Liver (tissue), 8 donors: ENCODE measurements at regions not wholly inside any gene's neighbourhood (a gene's known extent, or its start where the extent isn't known, plus 50 kb on each side); places are given as distances from the start of the nearest gene placed in this dataset.

Experiments
- DNase-seq: peaks from one replicate; pipeline ENCODE4 v3.0.0-alpha.2; 2017; ENCODE audit warnings: low spot score
- H3K27ac ChIP-seq, 2 donors: one replicate each; pipeline ENCODE4 v1.7.0; 2013; ENCODE audit warnings: inconsistent platforms in 2 of 2, low read length in 2 of 2, control low read depth in 1 of 2, low read depth in 1 of 2, mild to moderate bottlenecking in 1 of 2
- H3K27me3 ChIP-seq, 4 donors: one replicate each; pipeline versions ENCODE4 v1.6.1 to v1.7.0; 2013; ENCODE audit warnings: low read length in 3 of 4, inconsistent platforms in 1 of 4, mild to moderate bottlenecking in 1 of 4, moderate library complexity in 1 of 4; ENCODE audit not compliant: control insufficient read depth in 4 of 4, insufficient read depth in 4 of 4
- H3K36me3 ChIP-seq, 4 donors: one replicate each; pipeline versions ENCODE4 v1.6.1 to v1.7.0; 2013; ENCODE audit warnings: low read length in 3 of 4, mild to moderate bottlenecking in 3 of 4, low read depth in 1 of 4, moderate library complexity in 1 of 4; ENCODE audit not compliant: control insufficient read depth in 4 of 4, insufficient read depth in 3 of 4
- H3K4me1 ChIP-seq, 4 donors: one replicate each; pipeline versions ENCODE4 v1.6.1 to v1.7.0; 2013; ENCODE audit warnings: low read length in 3 of 4, mild to moderate bottlenecking in 3 of 4, moderate library complexity in 1 of 4; ENCODE audit not compliant: control insufficient read depth in 4 of 4, insufficient read depth in 4 of 4
- H3K4me3 ChIP-seq, 3 donors: one replicate each; pipeline versions ENCODE4 v1.6.1 to v1.7.0; 2013; ENCODE audit warnings: low read length in 3 of 3, control low read depth in 1 of 3, low read depth in 1 of 3, mild to moderate bottlenecking in 1 of 3
- H3K9ac ChIP-seq, 2 donors: one replicate each; pipeline ENCODE4 v1.7.0; 2013; ENCODE audit warnings: low read length in 2 of 2, mild to moderate bottlenecking in 2 of 2, moderate library complexity in 2 of 2, control low read depth in 1 of 2, low read depth in 1 of 2
- H3K9me3 ChIP-seq, 4 donors: one replicate each; pipeline versions ENCODE4 v1.6.1 to v1.7.0; 2013; ENCODE audit warnings: low read length in 3 of 4; ENCODE audit not compliant: control insufficient read depth in 4 of 4
- EGR1 ChIP-seq, 2 donors: IDR thresholded peaks; 2 replicates each; pipeline ENCODE4 v1.6.1; 2016 to 2018; ENCODE audit warnings: antibody characterized with exemption in 2 of 2, low read depth in 2 of 2
- FOXA1 ChIP-seq: IDR thresholded peaks from 2 replicates; pipeline ENCODE4 v1.6.1; 2016; ENCODE audit warnings: antibody characterized with exemption
- FOXA2 ChIP-seq: IDR thresholded peaks from 2 replicates; pipeline ENCODE4 v1.6.1; 2016; ENCODE audit warnings: antibody characterized with exemption
- GABPA ChIP-seq, 2 donors: IDR thresholded peaks in 1 of 2; conservative IDR thresholded peaks in 1 of 2; 2 replicates each; pipeline ENCODE4 v1.6.1; 2016; ENCODE audit warnings: antibody characterized with exemption in 2 of 2, mild to moderate bottlenecking in 1 of 2, moderate library complexity in 1 of 2
- HNF4A ChIP-seq, 2 donors: conservative IDR thresholded peaks; 2 replicates each; pipeline ENCODE4 v1.6.1; 2016; ENCODE audit warnings: antibody characterized with exemption in 2 of 2, mild to moderate bottlenecking in 2 of 2
- HNF4G ChIP-seq: IDR thresholded peaks from 2 replicates; pipeline ENCODE4 v1.6.1; 2016; ENCODE audit warnings: antibody characterized with exemption
- JUND ChIP-seq, 2 donors: IDR thresholded peaks; 2 replicates each; pipeline ENCODE4 v1.6.1; 2016; ENCODE audit warnings: antibody characterized with exemption in 2 of 2
- NR2F2 ChIP-seq: IDR thresholded peaks from 2 replicates; pipeline ENCODE4 v1.6.1; 2016; ENCODE audit warnings: antibody characterized with exemption
- RAD21 ChIP-seq, 2 donors: IDR thresholded peaks; 2 replicates each; pipeline ENCODE4 v1.6.1; 2016; ENCODE audit warnings: antibody characterized with exemption in 2 of 2, mild to moderate bottlenecking in 2 of 2
- RXRA ChIP-seq, 2 donors: IDR thresholded peaks; 2 replicates each; pipeline ENCODE4 v1.6.1; 2017 to 2018; ENCODE audit warnings: antibody characterized with exemption in 2 of 2, mild to moderate bottlenecking in 1 of 2
- SP1 ChIP-seq: IDR thresholded peaks from 2 replicates; pipeline ENCODE4 v1.6.1; 2018; ENCODE audit warnings: antibody characterized with exemption, mild to moderate bottlenecking
- TAF1 ChIP-seq: conservative IDR thresholded peaks from 2 replicates; pipeline ENCODE4 v1.6.1; 2016; ENCODE audit warnings: antibody characterized with exemption, mild to moderate bottlenecking
- YY1 ChIP-seq: IDR thresholded peaks from 2 replicates; pipeline ENCODE4 v1.6.1; 2016; ENCODE audit warnings: antibody characterized with exemption, mild to moderate bottlenecking
- WGBS: extraction: QIAGEN DNeasy Blood & Tissue Kit; methylation state at CpG from one replicate; pipeline ENCODE4 v1.1.7; 2013; 5-methylcytosine and 5-hydroxymethylcytosine counted together
- TF ChIP-seq, protein P1 (sequence below): IDR thresholded peaks from 2 replicates; pipeline ENCODE4 v1.6.1; 2016; ENCODE audit warnings: antibody characterized with exemption, mild to moderate bottlenecking
- TF ChIP-seq, protein P2 (sequence below): IDR thresholded peaks from 2 replicates; pipeline ENCODE4 v1.6.1; 2016; ENCODE audit warnings: antibody characterized with exemption
- TF ChIP-seq, protein P3 (sequence below): IDR thresholded peaks from 2 replicates; pipeline ENCODE4 v1.6.1; 2016; ENCODE audit warnings: antibody characterized with exemption
- TF ChIP-seq, protein P4 (sequence below): IDR thresholded peaks from 2 replicates; pipeline ENCODE4 v1.6.1; 2016; ENCODE audit warnings: antibody characterized with exemption
- TF ChIP-seq, protein P5 (sequence below): fragments of 150-350 bp; IDR thresholded peaks from 2 replicates; pipeline ENCODE4 v1.5.1; 2017; ENCODE audit warnings: improper control_type of control experiment, low read depth, low read length; ENCODE audit not compliant: missing input control
- donor health status: healthy.
- donor health status: healthy.
- donor health status: healthy.
- donor health status: healthy.
- donor health status: healthy.

DNA sequence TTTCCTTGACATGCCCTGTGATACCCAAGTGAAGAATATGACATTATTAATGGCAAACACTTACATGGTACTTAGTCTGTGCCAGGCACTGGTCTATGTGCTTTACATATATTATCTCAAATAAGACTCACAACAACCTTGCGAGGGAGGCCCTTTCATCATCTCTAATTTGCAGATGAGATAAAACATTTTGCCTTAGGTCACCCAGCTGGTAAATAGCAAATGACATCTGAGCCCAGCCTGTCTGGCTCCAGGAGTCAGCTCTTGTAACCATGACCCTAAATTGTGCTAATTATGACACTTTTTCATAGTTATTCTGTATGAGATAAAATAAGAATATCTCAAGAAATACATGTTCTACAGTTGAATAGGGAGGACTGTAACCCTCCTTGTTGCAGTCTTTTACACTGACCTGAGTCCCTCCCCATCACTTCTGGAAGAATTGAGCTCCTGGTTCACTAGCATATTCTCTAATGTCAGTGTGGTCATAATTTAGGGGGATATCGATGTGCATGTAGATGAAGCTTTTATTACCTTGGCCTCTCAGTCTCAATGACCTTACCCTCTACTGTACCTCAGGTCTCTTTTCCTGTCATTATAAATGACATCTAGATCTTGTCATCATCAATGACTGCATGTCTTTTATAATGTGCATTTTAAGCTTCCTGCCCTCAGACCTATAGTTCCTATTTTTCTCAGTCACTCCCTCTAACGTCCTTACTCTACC, 126.1 kb upstream of the HAPLN1 start:
- 79% methylated on average over 3 of the region's 3 CpGs for WGBS
- H3K9ac ChIP-seq = no peak overlapping the region
- H3K27me3 ChIP-seq = no peaks in the 10 kb centered on the region
- H3K4me1 ChIP-seq = no peaks in the 10 kb centered on the region
- no peak for DNase-seq
- H3K36me3 ChIP-seq = no peaks in the 10 kb centered on the region
- no peak for TF ChIP-seq FOXA1
- no peak overlapping the region for H3K4me3 ChIP-seq
- no peaks in the 10 kb centered on the region for H3K9me3 ChIP-seq
- no peak overlapping the region for H3K27ac ChIP-seq

DNA sequence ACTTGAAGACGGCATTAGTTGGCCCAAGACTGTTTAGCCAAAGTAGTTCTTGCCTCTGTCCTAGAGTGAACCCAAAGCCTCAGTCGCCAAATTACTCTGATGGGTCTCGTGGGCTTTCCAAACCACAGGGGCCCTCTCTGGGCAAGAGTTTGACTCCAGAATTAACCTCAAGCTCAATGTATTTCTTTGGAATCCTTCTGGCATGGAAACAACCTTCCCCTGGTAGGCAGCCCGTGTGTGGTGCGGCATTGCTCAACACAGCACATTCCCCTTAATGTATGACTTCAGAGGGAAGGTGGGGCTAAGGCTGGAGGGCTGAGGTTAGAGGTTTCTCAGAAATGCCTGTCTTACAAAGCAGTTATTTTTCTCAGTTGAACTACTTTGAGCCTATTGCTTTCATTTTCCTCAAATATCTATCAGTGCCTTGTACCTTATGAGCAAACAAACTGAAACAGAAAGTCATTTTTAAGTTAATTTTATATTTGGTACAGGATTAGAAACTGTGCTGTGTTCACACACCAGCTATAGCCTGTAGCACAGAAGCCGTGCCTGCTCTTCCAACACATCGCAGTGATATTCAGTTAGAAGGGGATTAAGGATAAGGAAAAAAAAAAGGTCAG, 123.9 kb upstream of the HAPLN1 start:
- Histone ChIP-seq H3K36me3 (no peaks in the 10 kb centered on the region), H3K9me3 (no peaks in the 10 kb centered on the region), H3K27me3 (no peaks in the 10 kb centered on the region), H3K9ac (no peak overlapping the region), H3K4me1 (no peaks in the 10 kb centered on the region), H3K27ac (no peak overlapping the region), H3K4me3 (no peak overlapping the region)
- no peak for TF ChIP-seq EGR1 (IDR thresholded peaks at IDR 0.05; ENCODE audit: low read depth in 2 of 2)
- TF ChIP-seq HNF4A (conservative IDR thresholded peaks at IDR 0.05) = no peak
- no peak for TF ChIP-seq FOXA1
- no peak for TF ChIP-seq GABPA (IDR thresholded peaks at IDR 0.05 in 1 of 2, conservative IDR thresholded peaks at IDR 0.05 in 1 of 2)
- TF ChIP-seq RXRA (IDR thresholded peaks at IDR 0.05) = no peak
- TF ChIP-seq, protein P1, sequence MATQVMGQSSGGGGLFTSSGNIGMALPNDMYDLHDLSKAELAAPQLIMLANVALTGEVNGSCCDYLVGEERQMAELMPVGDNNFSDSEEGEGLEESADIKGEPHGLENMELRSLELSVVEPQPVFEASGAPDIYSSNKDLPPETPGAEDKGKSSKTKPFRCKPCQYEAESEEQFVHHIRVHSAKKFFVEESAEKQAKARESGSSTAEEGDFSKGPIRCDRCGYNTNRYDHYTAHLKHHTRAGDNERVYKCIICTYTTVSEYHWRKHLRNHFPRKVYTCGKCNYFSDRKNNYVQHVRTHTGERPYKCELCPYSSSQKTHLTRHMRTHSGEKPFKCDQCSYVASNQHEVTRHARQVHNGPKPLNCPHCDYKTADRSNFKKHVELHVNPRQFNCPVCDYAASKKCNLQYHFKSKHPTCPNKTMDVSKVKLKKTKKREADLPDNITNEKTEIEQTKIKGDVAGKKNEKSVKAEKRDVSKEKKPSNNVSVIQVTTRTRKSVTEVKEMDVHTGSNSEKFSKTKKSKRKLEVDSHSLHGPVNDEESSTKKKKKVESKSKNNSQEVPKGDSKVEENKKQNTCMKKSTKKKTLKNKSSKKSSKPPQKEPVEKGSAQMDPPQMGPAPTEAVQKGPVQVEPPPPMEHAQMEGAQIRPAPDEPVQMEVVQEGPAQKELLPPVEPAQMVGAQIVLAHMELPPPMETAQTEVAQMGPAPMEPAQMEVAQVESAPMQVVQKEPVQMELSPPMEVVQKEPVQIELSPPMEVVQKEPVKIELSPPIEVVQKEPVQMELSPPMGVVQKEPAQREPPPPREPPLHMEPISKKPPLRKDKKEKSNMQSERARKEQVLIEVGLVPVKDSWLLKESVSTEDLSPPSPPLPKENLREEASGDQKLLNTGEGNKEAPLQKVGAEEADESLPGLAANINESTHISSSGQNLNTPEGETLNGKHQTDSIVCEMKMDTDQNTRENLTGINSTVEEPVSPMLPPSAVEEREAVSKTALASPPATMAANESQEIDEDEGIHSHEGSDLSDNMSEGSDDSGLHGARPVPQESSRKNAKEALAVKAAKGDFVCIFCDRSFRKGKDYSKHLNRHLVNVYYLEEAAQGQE = no peak
- TF ChIP-seq RAD21 (IDR thresholded peaks at IDR 0.05) = no peak
- TF ChIP-seq SP1 = no peak
- TF ChIP-seq, protein P2, sequence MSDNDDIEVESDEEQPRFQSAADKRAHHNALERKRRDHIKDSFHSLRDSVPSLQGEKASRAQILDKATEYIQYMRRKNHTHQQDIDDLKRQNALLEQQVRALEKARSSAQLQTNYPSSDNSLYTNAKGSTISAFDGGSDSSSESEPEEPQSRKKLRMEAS = no peak
- TF ChIP-seq HNF4G = no peak
- TF ChIP-seq, protein P3, sequence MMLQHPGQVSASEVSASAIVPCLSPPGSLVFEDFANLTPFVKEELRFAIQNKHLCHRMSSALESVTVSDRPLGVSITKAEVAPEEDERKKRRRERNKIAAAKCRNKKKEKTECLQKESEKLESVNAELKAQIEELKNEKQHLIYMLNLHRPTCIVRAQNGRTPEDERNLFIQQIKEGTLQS = no peak
- TF ChIP-seq YY1 = no peak
- TF ChIP-seq, protein P4, sequence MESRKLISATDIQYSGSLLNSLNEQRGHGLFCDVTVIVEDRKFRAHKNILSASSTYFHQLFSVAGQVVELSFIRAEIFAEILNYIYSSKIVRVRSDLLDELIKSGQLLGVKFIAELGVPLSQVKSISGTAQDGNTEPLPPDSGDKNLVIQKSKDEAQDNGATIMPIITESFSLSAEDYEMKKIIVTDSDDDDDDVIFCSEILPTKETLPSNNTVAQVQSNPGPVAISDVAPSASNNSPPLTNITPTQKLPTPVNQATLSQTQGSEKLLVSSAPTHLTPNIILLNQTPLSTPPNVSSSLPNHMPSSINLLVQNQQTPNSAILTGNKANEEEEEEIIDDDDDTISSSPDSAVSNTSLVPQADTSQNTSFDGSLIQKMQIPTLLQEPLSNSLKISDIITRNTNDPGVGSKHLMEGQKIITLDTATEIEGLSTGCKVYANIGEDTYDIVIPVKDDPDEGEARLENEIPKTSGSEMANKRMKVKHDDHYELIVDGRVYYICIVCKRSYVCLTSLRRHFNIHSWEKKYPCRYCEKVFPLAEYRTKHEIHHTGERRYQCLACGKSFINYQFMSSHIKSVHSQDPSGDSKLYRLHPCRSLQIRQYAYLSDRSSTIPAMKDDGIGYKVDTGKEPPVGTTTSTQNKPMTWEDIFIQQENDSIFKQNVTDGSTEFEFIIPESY = no peak
- TF ChIP-seq, protein P5, sequence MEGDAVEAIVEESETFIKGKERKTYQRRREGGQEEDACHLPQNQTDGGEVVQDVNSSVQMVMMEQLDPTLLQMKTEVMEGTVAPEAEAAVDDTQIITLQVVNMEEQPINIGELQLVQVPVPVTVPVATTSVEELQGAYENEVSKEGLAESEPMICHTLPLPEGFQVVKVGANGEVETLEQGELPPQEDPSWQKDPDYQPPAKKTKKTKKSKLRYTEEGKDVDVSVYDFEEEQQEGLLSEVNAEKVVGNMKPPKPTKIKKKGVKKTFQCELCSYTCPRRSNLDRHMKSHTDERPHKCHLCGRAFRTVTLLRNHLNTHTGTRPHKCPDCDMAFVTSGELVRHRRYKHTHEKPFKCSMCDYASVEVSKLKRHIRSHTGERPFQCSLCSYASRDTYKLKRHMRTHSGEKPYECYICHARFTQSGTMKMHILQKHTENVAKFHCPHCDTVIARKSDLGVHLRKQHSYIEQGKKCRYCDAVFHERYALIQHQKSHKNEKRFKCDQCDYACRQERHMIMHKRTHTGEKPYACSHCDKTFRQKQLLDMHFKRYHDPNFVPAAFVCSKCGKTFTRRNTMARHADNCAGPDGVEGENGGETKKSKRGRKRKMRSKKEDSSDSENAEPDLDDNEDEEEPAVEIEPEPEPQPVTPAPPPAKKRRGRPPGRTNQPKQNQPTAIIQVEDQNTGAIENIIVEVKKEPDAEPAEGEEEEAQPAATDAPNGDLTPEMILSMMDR = no peak
- TF ChIP-seq TAF1 = no peak
- TF ChIP-seq NR2F2 = no peak
- TF ChIP-seq JUND (IDR thresholded peaks at IDR 0.05) = no peak
- no peak for TF ChIP-seq FOXA2
- DNase-seq = no peak
- 76% methylated on average over 7 of the region's 7 CpGs for WGBS
